M059J (cell line): ENCODE measurements at regions not wholly inside any gene's neighbourhood (a gene's known extent, or its start where the extent isn't known, plus 50 kb on each side); places are given as distances from the start of the nearest gene placed in this dataset.
"Not testable (repeated sequence)": the region's sequence is repeated elsewhere in the genome, so short reads cannot be mapped to it uniquely, and the experiment has no call there.

Experiments
- DNase-seq: peaks from one replicate; pipeline ENCODE4 v3.0.0-alpha.2; 2012; ENCODE audit warnings: low read depth

DNA sequence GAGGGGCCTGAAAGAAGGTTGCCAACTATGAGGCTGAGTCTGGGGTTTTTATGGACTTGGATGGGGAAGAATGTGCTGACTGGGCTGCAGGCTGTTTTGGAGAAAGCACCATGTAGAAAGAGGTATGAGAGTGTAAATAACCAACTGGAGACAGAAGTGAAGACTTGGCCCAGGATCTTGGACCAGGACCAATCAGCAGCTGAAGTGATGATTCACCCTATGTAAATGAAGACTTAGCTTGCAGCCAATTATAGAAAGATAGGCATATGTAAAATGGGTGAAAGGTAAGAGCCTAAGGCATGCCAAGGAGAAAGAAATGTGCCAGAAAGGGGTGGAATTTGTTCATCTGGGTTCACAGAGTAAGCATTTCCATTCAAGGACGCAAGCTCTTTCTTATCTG lies 856.7 kb upstream of the PRKX start:
- DNase-seq = peak; percentile 0

DNA sequence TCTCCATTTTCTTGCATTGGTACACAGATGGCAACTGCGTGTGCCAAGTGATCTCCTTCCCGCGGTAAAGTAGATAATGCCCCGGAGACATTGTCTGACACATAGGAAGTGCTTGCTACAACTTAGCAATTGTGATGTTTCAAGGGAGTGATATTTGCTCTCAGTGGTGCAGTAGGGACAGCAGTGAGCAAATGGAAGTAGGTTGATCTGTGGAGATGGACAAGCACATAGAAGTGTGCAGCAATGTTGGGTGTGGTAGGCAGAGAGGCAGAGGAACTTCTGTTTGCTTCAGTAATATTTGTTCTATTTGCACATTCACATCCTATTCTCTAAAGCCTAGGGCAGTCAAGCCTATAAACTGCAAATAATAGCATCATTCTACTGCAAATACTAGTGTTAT lies 846.7 kb upstream of the PRKX start:
- DNase-seq = no peak

DNA sequence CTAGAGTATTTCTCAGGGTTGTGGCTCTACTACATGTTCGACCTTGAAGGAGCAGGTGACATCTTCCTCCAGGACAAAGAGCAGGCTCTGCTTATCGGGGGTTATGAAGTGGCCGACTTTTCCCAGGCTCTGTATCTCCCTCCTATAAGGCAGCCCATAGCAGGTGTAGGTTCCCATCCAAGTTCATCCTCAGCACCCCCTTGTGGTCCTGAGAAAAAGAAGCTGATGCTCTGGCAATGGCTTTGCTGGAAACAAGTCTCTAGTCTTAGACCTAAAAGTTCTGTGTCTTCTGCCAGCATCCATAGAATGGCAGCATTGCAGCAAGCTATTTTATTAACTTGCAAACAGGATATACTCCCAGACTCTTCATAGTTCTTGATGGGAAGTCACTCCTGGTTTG lies 836.6 kb upstream of the PRKX start:
- no peak for DNase-seq

DNA sequence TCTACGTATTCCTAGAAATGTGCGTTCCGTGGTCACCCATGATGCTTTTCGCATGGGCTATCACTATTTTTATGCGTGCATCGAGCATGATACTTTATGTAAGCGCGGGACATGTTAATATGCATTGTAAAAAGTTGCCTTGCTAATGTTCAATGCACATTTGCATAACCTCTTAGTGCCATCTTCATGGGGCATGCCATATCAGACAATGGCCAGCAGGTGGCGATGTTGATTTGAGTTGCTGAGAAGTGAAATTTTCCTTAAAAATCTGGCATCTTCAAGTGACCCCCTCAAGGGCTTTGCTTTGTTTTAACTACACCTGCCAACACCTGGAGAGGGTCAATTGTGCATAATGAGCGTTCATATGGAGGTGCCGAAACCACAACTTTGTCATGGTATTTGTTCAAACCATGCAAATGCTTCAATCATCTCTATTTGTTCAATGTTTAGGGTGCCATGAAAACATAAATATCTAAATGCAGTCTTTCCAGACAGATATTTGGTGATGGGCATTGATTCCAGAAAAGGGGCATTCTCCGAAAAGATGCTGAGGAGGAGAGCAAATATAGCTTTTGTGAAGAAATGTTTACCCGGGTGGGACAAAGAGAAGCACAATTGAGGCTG lies 833.9 kb upstream of the PRKX start:
- DNase-seq = peak; percentile 40

DNA sequence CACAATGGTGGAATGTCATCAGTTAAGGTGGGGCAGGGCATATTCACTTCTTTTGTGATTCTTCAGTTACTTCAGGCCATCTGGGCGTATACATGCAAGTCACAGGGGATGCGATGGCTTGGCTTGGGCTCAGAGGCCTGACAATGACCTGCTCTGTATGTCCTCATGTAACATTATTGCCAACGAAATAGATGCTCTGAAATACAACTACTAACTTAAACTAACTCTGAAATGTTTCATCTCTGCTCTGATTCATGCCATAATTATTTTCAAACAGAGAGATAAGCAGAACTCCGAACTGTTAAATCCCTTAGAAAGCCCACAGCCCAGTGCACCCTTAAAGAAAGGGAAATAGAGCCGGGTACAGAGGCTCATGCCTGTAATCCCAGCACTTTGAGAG lies 832.7 kb upstream of the PRKX start:
- not testable (repeated sequence) for DNase-seq

DNA sequence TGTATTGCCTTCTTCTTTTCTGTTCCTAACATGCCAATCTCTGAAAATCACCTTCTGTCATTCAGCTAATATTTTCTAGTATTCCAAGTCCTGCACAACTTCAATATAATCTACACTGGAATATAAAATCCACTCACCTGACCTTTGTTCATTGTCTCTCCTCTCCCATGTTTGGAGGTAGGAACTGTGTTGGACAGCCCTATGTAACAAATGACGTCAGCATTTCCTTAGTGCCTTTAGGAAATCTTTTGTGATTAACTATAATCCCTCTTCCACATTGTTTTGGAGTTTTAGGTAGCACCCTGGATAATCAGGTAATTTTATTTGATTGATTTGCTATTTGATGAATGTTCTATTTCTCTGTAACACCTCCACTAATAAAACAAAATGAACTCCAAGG lies 814.8 kb upstream of the PRKX start:
- no peak for DNase-seq

DNA sequence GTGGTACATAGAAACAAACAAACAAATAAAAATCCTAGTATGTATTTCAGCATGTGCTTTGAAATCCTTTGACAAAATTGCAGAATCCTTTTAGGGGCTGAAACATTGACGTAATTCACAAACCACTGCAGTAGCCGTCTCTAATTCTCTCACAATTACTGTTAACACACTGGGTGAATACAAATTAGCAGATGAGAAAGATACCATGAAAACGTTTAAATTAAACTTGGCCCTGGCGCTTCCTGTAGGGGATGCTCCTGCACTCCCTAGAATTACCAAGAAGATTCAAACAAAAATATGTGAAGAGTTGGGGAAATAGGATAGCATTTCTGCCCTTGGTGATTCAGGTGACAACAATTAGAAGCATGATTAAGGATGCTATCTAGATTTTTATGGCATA lies 772.5 kb upstream of the PRKX start:
- DNase-seq = no peak

DNA sequence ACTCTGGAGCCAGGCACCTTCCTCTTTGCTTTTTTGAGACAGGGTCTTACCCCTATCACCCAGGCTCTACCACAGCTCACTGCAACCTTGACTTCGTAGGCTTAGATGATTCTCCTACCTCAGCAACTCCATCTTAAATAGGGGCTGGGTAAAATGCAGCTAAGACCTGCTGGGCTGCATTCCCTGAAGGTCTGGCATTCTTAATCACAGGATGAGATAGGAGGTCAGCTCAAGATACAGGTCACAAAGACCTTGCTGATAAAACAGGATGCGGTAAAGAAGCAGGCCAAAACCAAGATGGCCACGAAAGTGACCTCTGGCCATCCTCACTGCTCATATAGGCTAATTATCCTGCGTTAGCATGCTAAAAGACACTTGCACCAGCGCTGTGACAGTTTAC lies 770.8 kb upstream of the PRKX start:
- DNase-seq = no peak

DNA sequence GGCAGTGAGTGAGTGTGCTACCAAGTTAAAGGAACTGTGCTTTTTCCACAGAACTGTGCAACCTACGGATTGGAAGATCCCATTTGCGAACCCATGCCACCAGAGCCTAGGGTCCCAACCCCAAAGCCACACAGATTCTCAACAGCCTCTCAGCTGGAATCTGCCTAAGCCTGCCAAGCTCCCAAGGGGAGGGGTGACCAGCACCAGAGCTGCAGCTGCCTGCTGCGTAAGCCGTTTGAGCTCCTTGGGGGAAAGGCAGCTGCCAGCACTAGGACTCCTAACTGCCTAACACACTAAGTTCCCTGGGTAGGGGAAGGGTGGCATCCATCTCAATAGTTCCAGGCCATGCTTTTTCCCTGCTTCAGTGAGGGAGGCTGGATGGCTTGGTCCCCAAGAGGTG lies 738.1 kb upstream of the PRKX start:
- DNase-seq = no peak

- no peak for DNase-seq
Measured at GRCh38 chrX:4450177-4450576, 736.7 kb upstream of the PRKX start.

GRCh38 chrX:4435905-4436304 lies 722.5 kb upstream of the PRKX start:
- DNase-seq = no peak

DNA sequence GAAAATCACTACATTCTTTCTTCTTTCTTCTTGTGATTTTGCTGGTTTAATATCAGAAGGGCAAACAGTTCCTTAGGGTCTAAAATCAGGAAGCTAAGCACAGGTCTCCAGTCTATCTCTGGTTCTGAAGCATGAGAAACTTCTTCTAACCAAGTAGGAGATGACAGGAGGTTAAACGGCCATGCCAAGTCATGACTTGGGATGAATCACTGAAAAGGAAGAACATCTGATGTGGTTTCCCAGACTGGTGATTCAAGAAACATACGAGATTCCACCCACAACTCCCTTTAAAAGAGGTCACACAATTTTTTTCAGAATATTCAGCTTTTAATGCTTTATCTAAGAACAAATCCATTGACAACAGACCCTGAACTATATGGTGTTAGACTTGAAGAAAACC lies 684.0 kb upstream of the PRKX start:
- DNase-seq = no peak

DNA sequence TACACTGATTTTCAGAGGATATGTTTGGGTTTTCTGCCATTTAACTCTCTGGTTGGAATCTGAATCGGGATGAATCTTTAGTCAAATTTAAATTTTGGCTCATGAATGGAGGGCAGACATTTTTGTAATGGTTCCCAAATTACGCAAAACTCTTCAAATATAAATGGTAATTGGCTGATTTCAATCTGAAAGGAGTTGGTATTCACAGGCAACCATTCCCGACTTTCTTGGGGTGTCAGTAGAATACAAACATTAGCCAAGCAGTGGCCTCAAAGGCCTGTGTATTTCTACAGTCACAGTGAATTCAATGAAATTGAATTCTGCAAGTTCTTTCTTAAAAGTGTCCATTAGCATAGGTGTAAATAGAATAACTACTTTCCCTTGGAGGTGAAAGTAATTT lies 668.8 kb upstream of the PRKX start:
- DNase-seq = no peak

- no peak for DNase-seq
Measured at GRCh38 chrX:4380710-4381109, 667.3 kb upstream of the PRKX start.

- DNase-seq = no peak
Measured at GRCh38 chrX:4379071-4379470, 665.6 kb upstream of the PRKX start.

GRCh38 chrX:4373791-4374190 lies 660.3 kb upstream of the PRKX start:
- DNase-seq = no peak

- no peak for DNase-seq
Measured at GRCh38 chrX:4358577-4358976, 645.1 kb upstream of the PRKX start.

GRCh38 chrX:4322916-4323315 lies 609.5 kb upstream of the PRKX start:
- DNase-seq = no peak

DNA sequence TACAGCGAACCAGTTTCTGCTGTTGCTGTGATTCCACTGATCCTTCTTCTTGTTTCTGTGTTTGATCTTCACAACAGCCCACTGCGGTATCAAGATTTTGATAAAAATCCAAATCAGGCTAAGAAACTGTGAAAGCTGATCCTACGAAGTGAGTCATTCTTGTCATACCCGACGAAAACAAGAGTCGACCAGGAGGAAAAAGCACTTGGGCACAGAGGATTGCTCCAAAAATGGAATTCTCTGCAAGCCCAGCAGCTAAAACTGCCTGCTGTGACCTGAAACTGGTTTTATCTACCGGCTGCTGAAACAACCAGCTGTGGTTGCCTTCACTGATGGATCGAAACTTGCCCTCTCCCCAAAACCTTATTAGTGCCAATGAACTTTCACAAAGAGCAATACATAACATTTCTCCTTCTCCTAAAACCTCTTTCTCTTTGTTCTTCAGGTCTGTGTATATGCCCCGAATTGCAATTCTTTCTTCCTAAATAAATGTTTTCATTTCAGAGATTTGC lies 607.0 kb upstream of the PRKX start:
- no peak for DNase-seq

GRCh38 chrX:4315891-4316290 lies 602.4 kb upstream of the PRKX start:
- DNase-seq = no peak

DNA sequence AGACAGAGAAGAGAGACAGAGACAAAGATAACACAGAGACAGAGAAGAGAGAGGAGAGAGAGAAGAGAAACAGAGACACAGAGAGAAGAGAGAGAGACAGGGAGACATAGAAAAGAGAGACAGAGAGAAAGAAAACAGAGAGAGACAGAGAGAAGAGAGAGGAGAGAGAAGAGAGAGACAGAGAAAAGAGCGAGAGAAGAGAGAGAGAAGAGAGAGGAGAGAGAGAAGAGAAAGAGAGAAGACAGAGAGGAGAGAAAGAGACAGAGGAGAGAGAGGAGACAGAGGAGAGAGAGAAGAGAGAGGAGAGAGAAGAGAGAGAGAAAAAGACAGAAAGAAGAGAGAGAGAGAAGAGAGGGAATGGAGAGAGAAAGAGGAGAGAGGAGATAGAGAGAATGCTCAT lies 601.1 kb upstream of the PRKX start:
- DNase-seq = no peak

DNA sequence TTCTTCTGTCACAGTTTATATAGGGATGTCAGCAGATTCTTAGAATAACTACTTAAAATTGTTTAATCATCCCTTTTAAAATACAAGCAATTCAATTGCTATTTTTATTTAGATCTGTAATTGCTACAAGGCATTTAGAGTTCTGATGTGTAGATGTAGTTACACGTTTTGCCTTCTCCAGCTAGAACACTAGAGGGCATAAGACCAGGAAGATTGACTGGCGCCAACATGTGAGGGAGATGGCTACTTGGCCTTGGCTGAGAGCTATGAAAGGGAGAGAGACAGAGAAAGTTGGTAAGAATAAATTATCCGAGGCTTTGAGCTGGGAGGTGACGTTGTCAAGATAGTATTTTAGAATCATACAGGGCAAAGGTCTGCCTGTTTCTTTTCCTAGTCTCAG lies 563.7 kb upstream of the PRKX start:
- no peak for DNase-seq

GRCh38 chrX:4268676-4269075 lies 555.2 kb upstream of the PRKX start:
- DNase-seq = no peak

GRCh38 chrX:4265036-4265435 lies 551.6 kb upstream of the PRKX start:
- DNase-seq = no peak
